Testis (tissue), 2 donors: ENCODE measurements at regions not wholly inside any gene's neighbourhood (a gene's known extent, or its start where the extent isn't known, plus 50 kb on each side); places are given as distances from the start of the nearest gene placed in this dataset.

Experiments
- DNase-seq: peaks from one replicate; pipeline ENCODE4 v3.0.0-alpha.2; 2019
- H3K27ac ChIP-seq, 2 donors: fragments of 200-600 bp; sonication (generic); one replicate each; pipeline ENCODE4 v1.5.1; 2019
- H3K27me3 ChIP-seq: fragments of 200-600 bp; sonication (generic); one replicate; pipeline ENCODE4 v1.5.1; 2019
- H3K36me3 ChIP-seq: fragments of 200-600 bp; sonication (generic); one replicate; pipeline ENCODE4 v1.5.1; 2017; ENCODE audit warnings: low read depth; ENCODE audit errors: missing control alignments
- H3K4me1 ChIP-seq: fragments of 200-600 bp; sonication (generic); one replicate; pipeline ENCODE4 v1.5.1; 2019
- H3K4me3 ChIP-seq, 2 donors: fragments of 200-600 bp; sonication (generic); one replicate each; pipeline ENCODE4 v1.5.1; 2017 to 2019
- H3K9me3 ChIP-seq: fragments of 200-600 bp; sonication (generic); one replicate; pipeline ENCODE4 v1.5.1; 2017
- POLR2A ChIP-seq: fragments of 450-650 bp; IDR thresholded peaks from one replicate; pipeline ENCODE4 v1.6.1; 2017; ENCODE audit warnings: antibody characterized with exemption, mild to moderate bottlenecking, moderate library complexity
- WGBS, 2 donors: methylation state at CpG; one replicate each; pipeline ENCODE4 v1.1.5; 2018; 5-methylcytosine and 5-hydroxymethylcytosine counted together
- intact Hi-C: fragments of 100-400 bp; cut with DNase I; formaldehyde crosslinking; loops from one replicate; pipeline ENCODE4 v1.15.1; 2023; ENCODE audit warnings: low total_unique reads
- TF ChIP-seq, protein P1 (sequence below), 3 experiments: fragments of 450-650 bp in 2 of 3; fragments of 200-600 bp in 1 of 3; sonication (generic) in 1 of 3; IDR thresholded peaks; one replicate each; pipeline ENCODE4 v1.5.1; 2016 to 2019; ENCODE audit warnings: antibody characterized with exemption in 3 of 3, mild to moderate bottlenecking in 2 of 3, moderate library complexity in 1 of 3

DNA sequence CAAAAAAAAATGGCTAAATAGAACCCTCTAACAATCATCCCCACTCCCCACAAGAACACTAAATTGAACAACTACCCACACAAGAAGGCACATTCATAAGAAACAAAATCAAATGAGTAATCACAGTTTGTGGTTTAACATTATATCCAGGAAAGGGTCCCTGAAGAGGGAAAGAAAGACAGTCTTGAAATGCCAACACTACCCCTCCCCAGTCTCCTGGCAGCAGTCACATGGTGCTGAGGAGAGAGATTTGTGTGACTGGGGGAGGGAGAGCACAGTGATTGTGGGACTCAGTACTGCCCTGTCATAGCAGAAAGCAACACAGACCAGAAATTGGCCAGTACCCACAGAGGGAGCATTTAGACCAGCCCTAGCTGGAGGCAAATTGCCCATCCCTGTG, 443.7 kb upstream of the BTBD3 start:
- DNase-seq, result no peak
- no peaks in the 10 kb centered on the region for H3K27me3 ChIP-seq
- no peaks in the 10 kb centered on the region for H3K9me3 ChIP-seq
- no peaks in the 10 kb centered on the region for H3K36me3 ChIP-seq
- TF ChIP-seq POLR2A, result no peak
- TF ChIP-seq, protein P1, sequence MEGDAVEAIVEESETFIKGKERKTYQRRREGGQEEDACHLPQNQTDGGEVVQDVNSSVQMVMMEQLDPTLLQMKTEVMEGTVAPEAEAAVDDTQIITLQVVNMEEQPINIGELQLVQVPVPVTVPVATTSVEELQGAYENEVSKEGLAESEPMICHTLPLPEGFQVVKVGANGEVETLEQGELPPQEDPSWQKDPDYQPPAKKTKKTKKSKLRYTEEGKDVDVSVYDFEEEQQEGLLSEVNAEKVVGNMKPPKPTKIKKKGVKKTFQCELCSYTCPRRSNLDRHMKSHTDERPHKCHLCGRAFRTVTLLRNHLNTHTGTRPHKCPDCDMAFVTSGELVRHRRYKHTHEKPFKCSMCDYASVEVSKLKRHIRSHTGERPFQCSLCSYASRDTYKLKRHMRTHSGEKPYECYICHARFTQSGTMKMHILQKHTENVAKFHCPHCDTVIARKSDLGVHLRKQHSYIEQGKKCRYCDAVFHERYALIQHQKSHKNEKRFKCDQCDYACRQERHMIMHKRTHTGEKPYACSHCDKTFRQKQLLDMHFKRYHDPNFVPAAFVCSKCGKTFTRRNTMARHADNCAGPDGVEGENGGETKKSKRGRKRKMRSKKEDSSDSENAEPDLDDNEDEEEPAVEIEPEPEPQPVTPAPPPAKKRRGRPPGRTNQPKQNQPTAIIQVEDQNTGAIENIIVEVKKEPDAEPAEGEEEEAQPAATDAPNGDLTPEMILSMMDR (IDR thresholded peaks at IDR 0.05), result no peak
- H3K27ac ChIP-seq, result no peak overlapping the region
- H3K4me1 ChIP-seq, result no peaks in the 10 kb centered on the region
- intact Hi-C loops, result no loop called here
- no peak overlapping the region for H3K4me3 ChIP-seq

DNA sequence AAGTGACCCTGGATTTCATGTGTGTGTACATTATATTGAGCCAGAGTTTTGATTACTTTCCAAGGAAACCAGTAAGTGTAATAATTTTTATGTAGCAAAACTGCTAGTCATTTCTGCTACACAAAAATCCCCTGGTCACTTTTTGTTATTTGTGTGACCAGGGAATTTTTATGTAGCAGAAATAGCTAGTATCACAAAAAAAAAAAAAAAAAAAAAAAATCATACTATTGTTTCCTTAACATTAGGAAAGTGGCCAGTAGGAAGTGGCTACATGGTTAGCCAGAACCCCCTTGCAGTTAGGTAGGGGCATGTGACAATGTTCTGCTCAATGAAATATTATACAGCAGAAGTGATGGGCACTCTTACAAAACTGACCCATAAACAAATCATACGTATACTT, 434.0 kb upstream of the BTBD3 start:
- 96 to 100% methylated on average over 1 of the region's 1 CpG for WGBS, 2 donors
- Histone ChIP-seq H3K4me1 (no peaks in the 10 kb centered on the region), H3K9me3 (no peaks in the 10 kb centered on the region), H3K27me3 (no peaks in the 10 kb centered on the region), H3K36me3 (no peaks in the 10 kb centered on the region), H3K27ac (no peak overlapping the region), H3K4me3 (no peak overlapping the region)
- DNase-seq, result no peak
- intact Hi-C loops, result no loop called here
- TF ChIP-seq, protein P1 (IDR thresholded peaks at IDR 0.05), result no peak
- TF ChIP-seq POLR2A, result no peak

DNA sequence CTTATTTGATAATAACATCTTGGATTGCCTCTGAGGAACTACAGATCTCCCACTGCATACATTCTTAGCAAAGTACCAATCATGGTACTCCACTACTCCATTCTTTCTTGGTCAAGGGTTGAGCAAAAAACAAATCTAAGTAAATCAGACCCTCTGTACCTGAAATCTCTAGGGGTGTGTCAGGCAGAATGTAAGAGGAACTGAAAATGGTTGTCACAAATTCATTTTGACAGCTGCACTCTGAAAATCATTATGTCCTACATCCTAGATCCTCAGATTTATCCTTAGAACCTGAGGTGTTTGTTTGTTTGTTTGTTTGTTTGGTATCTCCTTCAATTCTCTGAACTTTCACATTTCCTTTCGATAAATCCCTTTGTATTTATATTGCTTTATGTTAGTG, 433.2 kb upstream of the BTBD3 start:
- Histone ChIP-seq H3K9me3 (no peaks in the 10 kb centered on the region), H3K4me1 (no peaks in the 10 kb centered on the region), H3K27ac (no peak overlapping the region), H3K27me3 (no peaks in the 10 kb centered on the region), H3K4me3 (no peak overlapping the region), H3K36me3 (no peaks in the 10 kb centered on the region)
- WGBS, 2 donors, result 95 to 98% methylated on average over 1 of the region's 1 CpG
- intact Hi-C loops, result no loop called here
- no peak for TF ChIP-seq POLR2A
- TF ChIP-seq, protein P1 (IDR thresholded peaks at IDR 0.05), result no peak
- DNase-seq, result no peak

DNA sequence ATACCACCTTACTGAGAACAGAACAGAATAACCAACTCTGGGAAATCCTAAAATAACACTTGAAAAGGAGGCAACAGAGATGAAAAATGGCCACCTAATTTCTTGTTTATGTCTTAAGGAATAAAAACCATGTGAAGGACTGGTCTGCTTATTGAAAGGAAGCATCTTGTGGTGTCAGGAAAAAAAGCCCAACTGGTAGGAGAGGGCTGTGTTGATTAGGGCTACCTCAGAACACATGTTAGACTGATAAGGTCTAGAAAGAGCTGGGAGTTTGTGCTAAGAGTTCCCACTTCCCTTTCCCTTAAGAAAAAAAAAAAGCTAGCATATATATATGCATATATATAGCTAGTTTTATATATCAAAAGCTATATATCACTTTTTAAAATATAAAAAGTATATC, 425.3 kb upstream of the BTBD3 start:
- Histone ChIP-seq H3K4me1 (no peaks in the 10 kb centered on the region), H3K9me3 (no peaks in the 10 kb centered on the region), H3K27ac (no peak overlapping the region), H3K27me3 (no peaks in the 10 kb centered on the region), H3K4me3 (no peak overlapping the region), H3K36me3 (no peaks in the 10 kb centered on the region)
- intact Hi-C loops, result no loop called here
- no peak for TF ChIP-seq POLR2A
- TF ChIP-seq, protein P1 (IDR thresholded peaks at IDR 0.05), result no peak
- DNase-seq, result no peak

DNA sequence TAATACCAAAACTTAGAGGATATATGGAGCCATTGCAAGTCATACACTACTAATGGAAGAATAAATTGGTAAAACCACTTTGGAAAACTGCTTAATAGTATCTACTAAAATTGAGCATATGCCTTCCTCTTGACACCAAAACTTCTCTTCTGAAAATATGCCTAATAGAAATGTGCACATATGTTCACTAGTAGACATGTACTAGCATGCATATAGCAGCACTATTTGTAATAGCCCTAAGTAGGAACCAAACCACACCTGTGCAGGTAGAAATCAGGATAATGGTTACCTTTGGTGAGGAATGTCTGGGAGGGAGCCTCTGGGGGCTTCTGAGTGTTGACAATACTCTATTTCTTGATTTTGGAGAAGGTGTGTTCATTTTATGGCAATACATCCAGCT, 424.8 kb upstream of the BTBD3 start:
- intact Hi-C loops, result no loop called here
- H3K27me3 ChIP-seq, result no peaks in the 10 kb centered on the region

More for the DNA sequence above, 424.8 kb upstream of the BTBD3 start:
- DNase-seq, result no peak
- no peak overlapping the region for H3K27ac ChIP-seq
- H3K4me1 ChIP-seq, result no peaks in the 10 kb centered on the region
- no peak overlapping the region for H3K4me3 ChIP-seq
- TF ChIP-seq POLR2A, result no peak
- TF ChIP-seq, protein P1 (IDR thresholded peaks at IDR 0.05), result no peak
- no peaks in the 10 kb centered on the region for H3K36me3 ChIP-seq
- no peaks in the 10 kb centered on the region for H3K9me3 ChIP-seq
